HG02884 (cell line): ENCODE measurements at regions not wholly inside any gene's neighbourhood (a gene's known extent, or its start where the extent isn't known, plus 50 kb on each side); places are given as distances from the start of the nearest gene placed in this dataset.
"Not testable (repeated sequence)": the region's sequence is repeated elsewhere in the genome, so short reads cannot be mapped to it uniquely, and the experiment has no call there.

Experiments
- ATAC-seq: cut with Tn5 transposase; IDR thresholded peaks from one replicate; pipeline ENCODE4 v1.9.1; 2021; ENCODE audit warnings: mild to moderate bottlenecking, moderate library complexity; ENCODE audit not compliant: unreplicated experiment

- ATAC-seq, result no peak
These were observed 407.3 kb upstream of the SGCG start for GRCh38 chr13:22773465-22773864.

- no peak for ATAC-seq
These were observed 404.2 kb upstream of the SGCG start for GRCh38 chr13:22776394-22777186.

- ATAC-seq, result no peak
These were observed 403.6 kb upstream of the SGCG start for GRCh38 chr13:22777207-22777606.

- no peak for ATAC-seq
These were observed 391.7 kb upstream of the SGCG start for GRCh38 chr13:22789027-22789593.

- ATAC-seq, result no peak
These were observed 390.9 kb upstream of the SGCG start for GRCh38 chr13:22789916-22790315.

- no peak for ATAC-seq
These were observed 387.1 kb upstream of the SGCG start for GRCh38 chr13:22793598-22794134.

GRCh38 chr13:22800526-22801401 lies 380.0 kb upstream of the SGCG start:
- no peak for ATAC-seq

GRCh38 chr13:22801402-22802003 lies 379.3 kb upstream of the SGCG start:
- ATAC-seq, result no peak

- ATAC-seq, result no peak
These were observed 368.0 kb upstream of the SGCG start for GRCh38 chr13:22812793-22813192.

GRCh38 chr13:22813531-22814377 lies 367.0 kb upstream of the SGCG start:
- ATAC-seq, result not testable (repeated sequence)

GRCh38 chr13:22814433-22814832 lies 366.3 kb upstream of the SGCG start:
- not testable (repeated sequence) for ATAC-seq

- no peak for ATAC-seq
These were observed 359.2 kb upstream of the SGCG start for GRCh38 chr13:22821589-22821988.

GRCh38 chr13:22825186-22825585 lies 355.6 kb upstream of the SGCG start:
- no peak for ATAC-seq

- ATAC-seq, result no peak
These were observed 352.7 kb upstream of the SGCG start for GRCh38 chr13:22828081-22828480.

GRCh38 chr13:22836475-22836874 lies 344.3 kb upstream of the SGCG start:
- no peak for ATAC-seq

GRCh38 chr13:22837980-22838647 lies 342.7 kb upstream of the SGCG start:
- ATAC-seq, result no peak

GRCh38 chr13:22839603-22840530 lies 340.9 kb upstream of the SGCG start:
- ATAC-seq, result no peak

- ATAC-seq, result no peak
These were observed 334.2 kb upstream of the SGCG start for GRCh38 chr13:22846551-22846950.
